Islet of Langerhans (tissue), 1 donor: ENCODE measurements at regions not wholly inside any gene's neighbourhood (a gene's known extent, or its start where the extent isn't known, plus 50 kb on each side); places are given as distances from the start of the nearest gene placed in this dataset.
"Not testable (repeated sequence)": the region's sequence is repeated elsewhere in the genome, so short reads cannot be mapped to it uniquely, and the experiment has no call there.

ENCODE experiments used
- FAIRE-seq: peaks from one replicate; lab custom pipeline; 2011; peaks lifted over from hg19 to GRCh38; lab: Jason Lieb, UNC

- FAIRE-seq = no peak
Measured at GRCh38 chr12:13347241-13348043, 150.9 kb downstream of the EMP1 start.

- FAIRE-seq = no peak
Measured at GRCh38 chr12:13345722-13346121, 149.2 kb downstream of the EMP1 start.

GRCh38 chr12:13343375-13343774, 146.8 kb downstream of the EMP1 start:
- FAIRE-seq = no peak

GRCh38 chr12:13342971-13343370, 146.4 kb downstream of the EMP1 start:
- FAIRE-seq = no peak

GRCh38 chr12:13340149-13340548, 143.6 kb downstream of the EMP1 start:
- FAIRE-seq = no peak

- FAIRE-seq = no peak
Measured at GRCh38 chr12:13339538-13339937, 143.0 kb downstream of the EMP1 start.

- FAIRE-seq = no peak
Measured at GRCh38 chr12:13339091-13339490, 142.6 kb downstream of the EMP1 start.

GRCh38 chr12:13337791-13338190, 141.3 kb downstream of the EMP1 start:
- FAIRE-seq = no peak

- no peak for FAIRE-seq
Measured at GRCh38 chr12:13336216-13336615, 139.7 kb downstream of the EMP1 start.

- no peak for FAIRE-seq
Measured at GRCh38 chr12:13328535-13328934, 132.0 kb downstream of the EMP1 start.

GRCh38 chr12:13326076-13326475, 129.6 kb downstream of the EMP1 start:
- no peak for FAIRE-seq

GRCh38 chr12:13325037-13325436, 128.5 kb downstream of the EMP1 start:
- FAIRE-seq = not testable (repeated sequence)

GRCh38 chr12:13318231-13319015, 121.9 kb downstream of the EMP1 start:
- no peak for FAIRE-seq

GRCh38 chr12:13316587-13317246, 120.2 kb downstream of the EMP1 start:
- no peak for FAIRE-seq

- no peak for FAIRE-seq
Measured at GRCh38 chr12:13313886-13314285, 117.4 kb downstream of the EMP1 start.

- no peak for FAIRE-seq
Measured at GRCh38 chr12:13311551-13311950, 115.0 kb downstream of the EMP1 start.

- FAIRE-seq = no peak
Measured at GRCh38 chr12:13307143-13307816, 110.8 kb downstream of the EMP1 start.

- no peak for FAIRE-seq
Measured at GRCh38 chr12:13304924-13305323, 108.4 kb downstream of the EMP1 start.

GRCh38 chr12:13299457-13299856, 102.9 kb downstream of the EMP1 start:
- FAIRE-seq = no peak

GRCh38 chr12:13293096-13293495, 96.6 kb downstream of the EMP1 start:
- no peak for FAIRE-seq

- FAIRE-seq = no peak
Measured at GRCh38 chr12:13289653-13290289, 93.2 kb downstream of the EMP1 start.
